Aorta (tissue), 5 donors: ENCODE measurements at regions not wholly inside any gene's neighbourhood (a gene's known extent, or its start where the extent isn't known, plus 50 kb on each side); places are given as distances from the start of the nearest gene placed in this dataset.

Experiments
- ATAC-seq: fragments of 200-7000 bp; cut with Tn5 transposase; one replicate; pipeline ENCODE4 v1.9.1; 2022; ENCODE audit warnings: moderate library complexity; ENCODE audit not compliant: low FRiP score
- DNase-seq, 2 donors: peaks; one replicate each; pipeline ENCODE4 v3.0.0-alpha.2; 2020
- H3K27ac ChIP-seq, 2 donors: one replicate each; pipeline ENCODE4 v1.5.1; 2013; ENCODE audit warnings: low read length in 2 of 2, mild to moderate bottlenecking in 2 of 2, moderate library complexity in 2 of 2, control low read depth in 1 of 2, inconsistent platforms in 1 of 2, low read depth in 1 of 2
- H3K27me3 ChIP-seq, 2 donors: one replicate each; pipeline ENCODE4 v1.6.1; 2013; ENCODE audit warnings: control low read depth in 1 of 2, low read length in 1 of 2, mild to moderate bottlenecking in 1 of 2, moderate library complexity in 1 of 2; ENCODE audit not compliant: insufficient read depth in 2 of 2, control insufficient read depth in 1 of 2
- H3K36me3 ChIP-seq, 2 donors: one replicate each; pipeline ENCODE4 v1.6.1; 2013; ENCODE audit warnings: control low read depth in 1 of 2, low read length in 1 of 2, mild to moderate bottlenecking in 1 of 2; ENCODE audit not compliant: insufficient read depth in 2 of 2, control insufficient read depth in 1 of 2
- H3K4me1 ChIP-seq, 2 donors: one replicate each; pipeline ENCODE4 v1.6.1; 2013; ENCODE audit warnings: low read length in 2 of 2, control low read depth in 1 of 2, mild to moderate bottlenecking in 1 of 2, moderate library complexity in 1 of 2; ENCODE audit not compliant: insufficient read depth in 2 of 2, control insufficient read depth in 1 of 2
- H3K4me3 ChIP-seq, 2 donors: one replicate each; pipeline ENCODE4 v1.5.1; 2013; ENCODE audit warnings: low read length in 2 of 2, control low read depth in 1 of 2, mild to moderate bottlenecking in 1 of 2
- H3K9me3 ChIP-seq: one replicate; pipeline ENCODE4 v1.6.1; 2013; ENCODE audit warnings: mild to moderate bottlenecking, low read length; ENCODE audit not compliant: control insufficient read depth
- WGBS, 2 donors: extraction: QIAGEN DNeasy Blood & Tissue Kit; methylation state at CpG; one replicate each; pipeline ENCODE4 v1.1.7; 2013; 5-methylcytosine and 5-hydroxymethylcytosine counted together
- intact Hi-C, 2 donors: fragments of 100-400 bp; cut with DNase I; formaldehyde crosslinking; loops; one replicate each; pipeline versions ENCODE4 v1.14.2 to v1.15.0; 2022
- donor health status: healthy with polysubstance abuse.
- donor health status: Bipolar disorder and iron deficiency.
- donor health status: DM: no; HTN: no; CAD: no.
- donor health status: DM: no; HTN: no; CAD: no.
- donor health status: DM: yes; HTN: yes; CAD: no.

GRCh38 chr1:82555501-82555900, 754.8 kb downstream of the ADGRL2 start:
- H3K9me3 ChIP-seq, result no peaks in the 10 kb centered on the region
- no peak overlapping the region for H3K27ac ChIP-seq
- ATAC-seq (no peak), DNase-seq (no peak)
- intact Hi-C loops, result no loop called here
- no peak overlapping the region for H3K4me3 ChIP-seq
- no peaks in the 10 kb centered on the region for H3K4me1 ChIP-seq
- H3K27me3 ChIP-seq, result no peaks in the 10 kb centered on the region
- H3K36me3 ChIP-seq, result no peaks in the 10 kb centered on the region
- WGBS, 2 donors, result 1 to 72% methylated on average over 1 of the region's 1 CpG

GRCh38 chr1:82549841-82550240, 749.1 kb downstream of the ADGRL2 start:
- H3K27ac ChIP-seq, result no peak overlapping the region
- intact Hi-C loops, result no loop called here
- DNase-seq, result no peak

GRCh38 chr1:82542766-82543165, 742.0 kb downstream of the ADGRL2 start:
- ATAC-seq (no peak), DNase-seq (no peak)
- intact Hi-C loops, result no loop called here
- H3K4me1 ChIP-seq, result peaks cover 0 to 2% of the 10 kb centered on the region in 2 donors
- H3K9me3 ChIP-seq, result no peaks in the 10 kb centered on the region
- no peak overlapping the region for H3K27ac ChIP-seq
- H3K36me3 ChIP-seq, result no peaks in the 10 kb centered on the region
- no peaks in the 10 kb centered on the region for H3K27me3 ChIP-seq
- no peak overlapping the region for H3K4me3 ChIP-seq

More at GRCh38 chr1:82549841-82550240, 749.1 kb downstream of the ADGRL2 start:
- WGBS, 2 donors, result 91 to 97% methylated on average over 4 of the region's 4 CpGs
- no peaks in the 10 kb centered on the region for H3K9me3 ChIP-seq
- no peak overlapping the region for H3K4me3 ChIP-seq
- no peaks in the 10 kb centered on the region for H3K36me3 ChIP-seq
- no peak for ATAC-seq
- H3K27me3 ChIP-seq, result no peaks in the 10 kb centered on the region
- H3K4me1 ChIP-seq, result no peaks in the 10 kb centered on the region

- DNase-seq, result no peak
- ATAC-seq, result no peak
- no peaks in the 10 kb centered on the region for H3K36me3 ChIP-seq
- peaks cover 0 to 2% of the 10 kb centered on the region in 2 donors for H3K4me1 ChIP-seq
- WGBS, 2 donors, result 97 to 98% methylated on average over 4 of the region's 4 CpGs
- H3K4me3 ChIP-seq, result no peak overlapping the region
- intact Hi-C loops, result no loop called here
- no peak overlapping the region for H3K27ac ChIP-seq
- H3K27me3 ChIP-seq, result no peaks in the 10 kb centered on the region
- H3K9me3 ChIP-seq, result no peaks in the 10 kb centered on the region
Observed at GRCh38 chr1:82542141-82542540, 741.4 kb downstream of the ADGRL2 start.

- H3K4me3 ChIP-seq, result no peak overlapping the region
- H3K9me3 ChIP-seq, result no peaks in the 10 kb centered on the region
- intact Hi-C loops, result no loop called here
- H3K27ac ChIP-seq, result no peak overlapping the region
- DNase-seq (no peak), ATAC-seq (no peak)
- no peaks in the 10 kb centered on the region for H3K27me3 ChIP-seq
- no peaks in the 10 kb centered on the region for H3K36me3 ChIP-seq
- peaks cover 3 to 4% of the 10 kb centered on the region in 2 donors for H3K4me1 ChIP-seq
- WGBS, 2 donors, result 3 to 7% methylated on average over 2 of the region's 2 CpGs
Observed at GRCh38 chr1:82540006-82540405, 739.3 kb downstream of the ADGRL2 start.

- intact Hi-C loops, result no loop called here
Observed at GRCh38 chr1:82538876-82539275, 738.1 kb downstream of the ADGRL2 start.

GRCh38 chr1:82534996-82535395, 734.3 kb downstream of the ADGRL2 start:
- ATAC-seq (no peak), DNase-seq (no peak)
- Histone ChIP-seq H3K36me3 (no peaks in the 10 kb centered on the region), H3K4me3 (no peak overlapping the region), H3K27me3 (no peaks in the 10 kb centered on the region), H3K27ac (no peak overlapping the region), H3K9me3 (no peaks in the 10 kb centered on the region), H3K4me1 (peaks cover 3 to 4% of the 10 kb centered on the region in 2 donors)
- intact Hi-C loops, result no loop called here
- WGBS, 2 donors, result 54 to 59% methylated on average over 6 of the region's 6 CpGs

More at GRCh38 chr1:82538876-82539275, 738.1 kb downstream of the ADGRL2 start:
- no peak for DNase-seq
- Histone ChIP-seq H3K27ac (peak overlapping the region in 1 of 2 donors; percentile 28), H3K9me3 (no peaks in the 10 kb centered on the region), H3K36me3 (no peaks in the 10 kb centered on the region), H3K4me3 (no peak overlapping the region), H3K4me1 (peaks cover 3 to 4% of the 10 kb centered on the region in 2 donors), H3K27me3 (no peaks in the 10 kb centered on the region)
- peak; percentile 44 for ATAC-seq

GRCh38 chr1:82525378-82525777, 724.6 kb downstream of the ADGRL2 start:
- H3K27ac ChIP-seq, result no peak overlapping the region
- H3K27me3 ChIP-seq, result no peaks in the 10 kb centered on the region
- no peaks in the 10 kb centered on the region for H3K9me3 ChIP-seq
- no peak overlapping the region for H3K4me3 ChIP-seq
- intact Hi-C loops, result loop anchor here in 1 of 2 donors (10.0 kb wide), 1 partner anchor 109 kb away; no protein-coding TSS in a partner anchor
- no peaks in the 10 kb centered on the region for H3K36me3 ChIP-seq
- ATAC-seq, result no peak
- no peaks in the 10 kb centered on the region for H3K4me1 ChIP-seq
- DNase-seq, result no peak

- H3K27ac ChIP-seq, result no peak overlapping the region
- 6 to 12% methylated on average over 1 of the region's 1 CpG for WGBS, 2 donors
- H3K4me1 ChIP-seq, result no peaks in the 10 kb centered on the region
- H3K9me3 ChIP-seq, result no peaks in the 10 kb centered on the region
- DNase-seq (no peak), ATAC-seq (no peak)
- intact Hi-C loops, result loop anchor here in 1 of 2 donors (10.0 kb wide), 1 partner anchor 114 kb away; no protein-coding TSS in a partner anchor
- H3K4me3 ChIP-seq, result no peak overlapping the region
- no peaks in the 10 kb centered on the region for H3K36me3 ChIP-seq
- no peaks in the 10 kb centered on the region for H3K27me3 ChIP-seq
Observed at GRCh38 chr1:82520611-82521010, 719.9 kb downstream of the ADGRL2 start.
